Islet of Langerhans (tissue), 1 donor: ENCODE measurements at regions not wholly inside any gene's neighbourhood (a gene's known extent, or its start where the extent isn't known, plus 50 kb on each side); places are given as distances from the start of the nearest gene placed in this dataset.

Experiments
- FAIRE-seq: peaks from one replicate; lab custom pipeline; 2011; peaks lifted over from hg19 to GRCh38; lab: Jason Lieb, UNC

- FAIRE-seq: no peak
Observed at GRCh38 chr6:163944897-163945296, 530.4 kb downstream of the QKI start.

DNA sequence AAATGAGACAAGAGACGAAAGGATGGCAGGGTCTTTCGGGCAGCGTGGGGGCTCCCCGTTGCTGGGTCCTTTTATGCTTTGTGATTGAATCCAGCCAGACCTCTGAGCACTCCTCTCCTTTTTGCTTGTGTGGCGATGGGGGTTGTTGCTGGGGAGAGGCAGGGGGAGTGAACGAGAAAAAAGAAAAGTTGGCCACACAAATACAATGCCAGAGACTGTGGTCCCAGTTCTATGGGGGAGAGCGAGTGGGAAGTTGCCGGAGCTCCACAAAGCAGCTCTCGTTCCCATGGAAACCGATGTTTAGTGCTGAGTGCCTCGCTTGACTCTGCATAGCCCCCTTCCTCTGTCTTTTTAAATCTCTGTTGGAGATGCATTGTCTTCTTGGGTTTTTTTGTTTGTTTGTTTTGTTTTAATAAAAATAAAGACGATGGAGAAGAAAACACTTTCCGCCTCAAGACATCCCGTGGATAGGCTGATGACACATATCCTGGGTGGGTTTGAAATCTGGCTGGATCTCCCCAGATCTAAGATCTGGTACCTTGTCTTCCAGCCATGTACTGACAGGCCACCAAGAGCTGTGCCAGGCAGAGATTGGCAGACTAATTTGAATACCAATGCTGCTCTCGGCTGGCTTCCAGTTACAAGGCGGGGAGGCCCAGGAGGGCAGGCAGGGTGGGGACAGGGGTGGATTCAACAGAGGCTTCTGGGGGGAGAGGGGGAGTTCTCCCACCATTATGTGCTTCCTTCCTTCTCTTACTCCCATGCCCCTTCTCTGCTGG lies 529.3 kb downstream of the QKI start:
- FAIRE-seq: no peak

DNA sequence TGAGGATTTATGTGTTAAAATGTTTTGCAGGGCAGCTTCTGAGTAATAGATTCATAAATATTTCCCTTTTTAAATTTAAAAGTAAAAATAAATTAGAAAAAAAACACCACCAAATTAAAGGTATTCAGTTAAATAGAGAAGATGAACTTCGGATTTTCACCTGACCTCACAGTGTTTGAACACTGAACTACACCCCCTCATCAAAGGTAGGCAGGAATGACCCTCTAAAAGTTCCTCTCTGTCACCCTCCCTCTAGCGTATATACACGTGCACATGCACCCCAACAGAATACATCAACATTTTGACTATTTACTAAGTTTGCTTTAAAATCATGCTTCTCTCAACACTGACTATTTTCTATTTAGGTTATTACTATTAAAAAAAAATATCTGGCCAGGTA lies 528.3 kb downstream of the QKI start:
- no peak for FAIRE-seq

DNA sequence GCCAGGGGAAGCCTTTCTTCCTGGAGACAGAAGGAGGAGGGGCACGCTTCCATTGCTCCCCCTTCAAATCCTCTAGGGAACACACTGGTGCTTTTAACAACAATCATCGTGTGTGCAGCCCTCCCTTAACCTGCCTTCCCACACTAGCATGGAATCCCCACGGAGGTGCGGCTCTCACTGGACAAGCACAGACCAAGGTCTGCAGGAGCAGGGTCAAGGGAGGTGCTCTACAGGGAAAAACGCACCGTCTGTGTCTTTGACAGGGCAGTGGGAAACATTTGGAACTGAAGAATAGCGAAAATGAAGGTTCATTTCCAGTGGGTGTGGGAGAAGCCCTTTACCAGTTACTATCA lies 527.1 kb downstream of the QKI start:
- FAIRE-seq: no peak

GRCh38 chr6:163940705-163941623 lies 526.4 kb downstream of the QKI start:
- no peak for FAIRE-seq

DNA sequence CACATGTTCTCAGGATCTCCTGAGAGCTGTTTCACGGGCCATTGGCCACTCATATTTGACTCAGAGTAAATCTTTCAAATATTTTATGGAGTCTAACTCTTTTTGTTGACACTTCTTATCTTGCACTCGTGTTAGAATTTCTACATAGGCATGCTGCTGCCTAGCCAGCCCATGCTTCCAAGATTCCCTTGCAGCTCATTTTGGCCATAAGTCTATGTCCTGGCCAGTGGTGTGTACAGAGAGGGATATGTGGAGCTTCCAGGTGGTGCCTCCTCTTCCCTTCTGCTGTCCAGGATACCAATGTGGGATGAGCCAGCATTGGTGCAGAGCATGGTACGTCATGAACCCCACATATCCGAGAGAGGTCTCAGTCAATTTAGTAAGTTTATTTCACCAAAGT lies 522.6 kb downstream of the QKI start:
- no peak for FAIRE-seq

GRCh38 chr6:163935158-163935762 lies 520.7 kb downstream of the QKI start:
- no peak for FAIRE-seq

DNA sequence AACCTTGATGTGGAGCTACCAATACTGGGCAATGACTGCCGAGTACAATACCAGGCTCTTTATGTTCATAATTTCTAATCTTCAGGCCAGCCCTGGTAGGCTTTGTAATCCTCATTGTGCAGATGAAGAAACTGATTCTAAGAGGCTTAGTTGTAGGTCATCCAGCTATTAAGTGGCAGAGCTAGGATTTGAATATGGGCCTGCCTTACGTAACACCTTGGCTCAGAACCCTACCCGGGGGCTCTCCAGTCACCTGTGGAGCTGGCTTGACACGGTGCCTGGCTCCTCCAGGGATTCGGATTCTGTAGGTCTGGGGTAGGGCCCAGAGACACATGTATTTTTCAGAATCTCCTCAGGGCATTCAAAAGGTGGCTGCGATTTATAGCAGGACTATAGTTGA lies 515.5 kb downstream of the QKI start:
- FAIRE-seq: no peak

DNA sequence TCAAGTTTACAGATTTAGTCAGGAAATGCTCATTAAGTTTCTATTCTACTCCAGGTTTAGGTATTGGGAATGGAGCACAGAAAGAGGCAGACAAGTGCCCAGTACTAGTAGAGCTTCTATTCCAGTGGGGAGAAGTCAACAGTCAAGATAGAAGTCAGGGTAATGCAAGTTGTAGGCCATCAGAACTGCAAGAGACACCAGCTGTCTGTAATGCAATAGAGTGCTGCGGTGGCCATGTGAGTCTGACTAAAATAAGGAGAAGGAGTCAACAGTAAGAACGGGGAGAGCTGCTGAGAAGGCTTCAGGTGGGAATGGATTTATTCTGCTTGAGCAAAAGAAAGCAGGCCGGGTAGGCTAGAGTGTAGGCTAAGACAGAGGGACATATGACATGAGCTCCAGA lies 515.0 kb downstream of the QKI start:
- no peak for FAIRE-seq

GRCh38 chr6:163926642-163927041 lies 512.1 kb downstream of the QKI start:
- FAIRE-seq: no peak

DNA sequence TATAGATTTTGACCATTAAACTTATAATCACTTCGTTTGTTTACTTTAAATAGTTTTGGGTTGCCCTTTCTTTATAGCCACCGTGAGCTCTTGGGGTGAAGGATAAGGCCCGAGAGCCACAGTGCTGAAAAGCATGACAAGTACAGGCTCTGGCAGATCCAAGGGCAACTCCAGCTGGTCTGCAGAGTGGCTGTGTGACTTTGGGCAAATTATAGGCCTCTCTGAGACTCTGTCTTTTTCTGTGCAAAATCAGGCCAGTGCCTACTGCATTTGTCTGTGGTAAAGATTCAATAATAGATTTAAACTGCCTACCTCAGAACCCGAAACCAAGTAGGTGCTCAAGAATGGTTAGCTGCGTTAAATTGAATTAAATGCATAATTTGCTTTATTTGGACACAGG lies 511.3 kb downstream of the QKI start:
- FAIRE-seq: no peak

- FAIRE-seq: no peak
Observed at GRCh38 chr6:163923658-163924411, 509.3 kb downstream of the QKI start.

- FAIRE-seq: no peak
Observed at GRCh38 chr6:163922562-163922961, 508.0 kb downstream of the QKI start.

- FAIRE-seq: no peak
Observed at GRCh38 chr6:163919652-163920051, 505.1 kb downstream of the QKI start.

DNA sequence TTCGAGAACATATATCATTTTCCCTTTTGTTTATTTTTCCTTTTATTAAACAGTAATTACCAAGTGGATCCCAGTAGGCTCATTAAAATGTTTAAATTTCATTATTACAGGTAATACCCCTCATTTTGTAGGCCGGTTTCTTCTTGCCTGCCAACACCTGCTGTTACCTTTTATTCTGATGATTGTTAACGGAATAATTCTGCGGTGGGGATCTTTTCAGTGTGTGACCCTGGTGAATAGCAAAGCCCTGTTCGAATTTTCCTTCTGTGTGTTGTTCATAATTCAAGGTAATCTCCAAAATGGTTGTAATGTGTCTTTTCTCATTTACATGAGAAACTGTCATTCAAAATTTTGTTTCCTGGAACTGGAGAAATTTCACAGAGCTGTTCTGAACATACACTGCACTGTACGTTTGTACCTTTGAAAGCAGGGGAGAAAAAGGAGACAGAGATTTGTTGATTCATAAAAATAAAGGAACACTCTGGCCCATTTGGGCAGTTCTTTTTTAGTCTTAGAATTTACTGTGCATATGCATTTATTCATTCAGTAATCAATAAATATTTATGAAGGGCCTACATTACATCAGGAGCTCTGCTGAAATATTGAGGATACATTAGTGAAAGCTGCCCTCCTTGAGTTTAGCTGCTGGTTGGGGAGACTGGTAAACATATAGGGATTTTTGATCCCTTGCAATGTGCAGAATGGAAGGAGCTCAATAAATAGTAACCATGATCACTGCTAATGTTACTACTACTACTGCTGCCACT lies 502.0 kb downstream of the QKI start:
- no peak for FAIRE-seq

DNA sequence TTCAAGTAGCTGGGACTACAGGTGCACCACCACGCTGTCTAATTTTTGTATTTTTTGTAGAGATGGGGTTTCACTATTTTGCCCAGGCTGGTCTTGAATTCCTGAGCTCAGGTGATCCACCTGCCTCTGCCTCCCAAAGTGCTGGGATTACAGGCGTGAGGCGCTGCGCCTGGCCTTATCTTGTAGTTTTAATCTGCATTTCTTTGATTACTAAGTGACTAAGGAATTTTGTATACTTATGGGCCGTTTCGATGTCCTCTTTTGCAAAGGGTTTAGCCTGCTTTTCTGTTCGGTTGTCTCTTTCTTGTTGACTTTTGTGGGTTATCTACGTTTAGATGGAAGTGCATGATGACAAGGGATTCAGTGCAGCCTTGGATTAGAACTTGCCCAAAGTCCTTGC lies 500.6 kb downstream of the QKI start:
- FAIRE-seq: no peak

DNA sequence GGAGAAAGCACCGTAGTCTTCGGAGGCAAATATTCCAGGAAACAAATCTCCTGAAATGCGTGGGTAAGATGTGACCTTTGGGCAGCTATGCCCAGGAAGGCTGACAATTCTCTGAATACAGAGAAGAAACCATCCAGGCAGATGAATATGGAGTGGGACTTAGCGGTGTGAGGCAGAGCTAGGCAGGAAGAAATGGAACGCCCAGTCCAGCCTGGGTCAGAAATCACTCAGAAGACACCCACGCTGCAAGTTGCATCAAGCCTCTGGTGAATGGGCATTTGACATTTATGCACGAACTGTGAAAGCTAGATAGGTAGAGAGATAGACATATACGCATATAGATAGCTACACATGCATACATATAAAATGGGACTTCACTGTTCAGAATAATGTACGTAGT lies 498.5 kb downstream of the QKI start:
- no peak for FAIRE-seq

- no peak for FAIRE-seq
Observed at GRCh38 chr6:163906006-163906710, 491.6 kb downstream of the QKI start.

GRCh38 chr6:163904186-163904585 lies 489.7 kb downstream of the QKI start:
- no peak for FAIRE-seq

DNA sequence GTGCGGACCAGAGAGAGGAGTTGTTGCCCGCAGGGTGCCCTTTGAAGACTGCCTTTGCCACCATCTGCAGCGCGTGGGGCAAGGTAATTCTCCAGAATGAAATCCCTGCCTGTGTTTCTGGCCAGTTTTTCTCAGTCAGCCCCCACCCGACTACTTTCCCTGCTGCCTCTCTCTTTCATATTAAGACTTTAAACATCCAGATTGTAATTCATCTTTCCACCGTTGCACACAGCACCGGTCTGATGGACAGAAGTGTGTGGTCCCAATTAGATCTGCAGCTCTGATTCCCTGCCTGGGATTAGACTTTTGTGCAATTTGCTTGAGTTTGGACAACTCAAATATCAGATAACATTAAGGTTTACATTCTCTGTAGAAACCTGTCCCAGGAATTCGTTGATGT lies 489.0 kb downstream of the QKI start:
- no peak for FAIRE-seq

GRCh38 chr6:163902993-163903392 lies 488.5 kb downstream of the QKI start:
- FAIRE-seq: no peak
